DND-41 (cell line): ENCODE measurements at regions not wholly inside any gene's neighbourhood (a gene's known extent, or its start where the extent isn't known, plus 50 kb on each side); places are given as distances from the start of the nearest gene placed in this dataset.

ENCODE experiments used
- EZH2 ChIP-seq: IDR thresholded peaks from 3 replicates; pipeline ENCODE4 v1.6.1; 2012; ENCODE audit warnings: borderline replicate concordance, low read depth, mild to moderate bottlenecking, moderate library complexity, low read length, inconsistent platforms; ENCODE audit not compliant: severe bottlenecking
- TF ChIP-seq, protein P1 (sequence below): IDR thresholded peaks from 2 replicates; pipeline ENCODE4 v1.5.1; 2012; ENCODE audit warnings: borderline replicate concordance, low read length, moderate library complexity, mild to moderate bottlenecking; ENCODE audit not compliant: poor library complexity, severe bottlenecking; ENCODE audit errors: extremely low read depth

DNA sequence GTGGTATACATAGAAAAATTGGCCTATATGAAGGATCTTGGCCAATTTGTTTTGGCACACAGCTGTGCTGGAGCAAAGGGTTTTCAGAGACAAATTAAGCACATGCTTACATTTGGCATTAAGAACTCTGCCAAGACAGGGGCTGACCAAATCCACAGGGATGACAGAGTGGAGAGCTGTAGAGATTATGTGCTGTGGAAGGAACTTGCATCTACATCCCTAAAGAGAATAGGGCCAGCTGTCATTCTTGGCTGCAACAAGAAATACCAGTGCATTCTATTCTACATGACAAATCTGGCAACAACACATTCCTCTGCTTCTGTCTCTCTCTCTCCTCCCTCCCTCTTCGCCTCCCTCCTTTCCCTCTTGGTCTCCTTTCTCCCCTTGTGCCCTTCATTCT, 75.6 kb downstream of the POM121L12 start:
- TF ChIP-seq, protein P1, sequence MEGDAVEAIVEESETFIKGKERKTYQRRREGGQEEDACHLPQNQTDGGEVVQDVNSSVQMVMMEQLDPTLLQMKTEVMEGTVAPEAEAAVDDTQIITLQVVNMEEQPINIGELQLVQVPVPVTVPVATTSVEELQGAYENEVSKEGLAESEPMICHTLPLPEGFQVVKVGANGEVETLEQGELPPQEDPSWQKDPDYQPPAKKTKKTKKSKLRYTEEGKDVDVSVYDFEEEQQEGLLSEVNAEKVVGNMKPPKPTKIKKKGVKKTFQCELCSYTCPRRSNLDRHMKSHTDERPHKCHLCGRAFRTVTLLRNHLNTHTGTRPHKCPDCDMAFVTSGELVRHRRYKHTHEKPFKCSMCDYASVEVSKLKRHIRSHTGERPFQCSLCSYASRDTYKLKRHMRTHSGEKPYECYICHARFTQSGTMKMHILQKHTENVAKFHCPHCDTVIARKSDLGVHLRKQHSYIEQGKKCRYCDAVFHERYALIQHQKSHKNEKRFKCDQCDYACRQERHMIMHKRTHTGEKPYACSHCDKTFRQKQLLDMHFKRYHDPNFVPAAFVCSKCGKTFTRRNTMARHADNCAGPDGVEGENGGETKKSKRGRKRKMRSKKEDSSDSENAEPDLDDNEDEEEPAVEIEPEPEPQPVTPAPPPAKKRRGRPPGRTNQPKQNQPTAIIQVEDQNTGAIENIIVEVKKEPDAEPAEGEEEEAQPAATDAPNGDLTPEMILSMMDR: no peak
- no peak for TF ChIP-seq EZH2
